Smooth muscle cell (in vitro differentiated cells): ENCODE measurements at regions not wholly inside any gene's neighbourhood (a gene's known extent, or its start where the extent isn't known, plus 50 kb on each side); places are given as distances from the start of the nearest gene placed in this dataset.
A peak's percentile ranks its signal among the peaks of the same experiment; 100 is the strongest.

Experiments used
- DNase-seq: peaks from one replicate; lab custom pipeline; 2025; ENCODE audit not compliant: unreplicated experiment; lab: John Stamatoyannopoulos, UW
- H2AFZ ChIP-seq: fragments of 200-600 bp; sonication (generic); 2 replicates; pipeline ENCODE4 v1.6.0; 2016; ENCODE audit warnings: antibody characterized with exemption, low read depth, mild to moderate bottlenecking
- H3F3A ChIP-seq: fragments of 200-600 bp; sonication (generic); 2 replicates; pipeline ENCODE4 v1.6.0; 2017; ENCODE audit warnings: antibody characterized with exemption, low read depth
- H3K27ac ChIP-seq: fragments of 200-600 bp; sonication (generic); 2 replicates; pipeline ENCODE4 v1.5.1; 2016; ENCODE audit warnings: low read depth, mild to moderate bottlenecking
- H3K27me3 ChIP-seq: fragments of 200-600 bp; sonication (generic); 2 replicates; pipeline ENCODE4 v1.6.1; 2016; ENCODE audit warnings: low read depth, mild to moderate bottlenecking
- H3K36me3 ChIP-seq: fragments of 200-600 bp; sonication (generic); 2 replicates; pipeline ENCODE4 v1.5.1; 2016; ENCODE audit warnings: low read depth
- H3K4me1 ChIP-seq: fragments of 200-600 bp; sonication (generic); 2 replicates; pipeline ENCODE4 v1.5.1; 2016; ENCODE audit warnings: low read depth
- H3K4me2 ChIP-seq: fragments of 200-600 bp; sonication (generic); 2 replicates; pipeline ENCODE4 v1.6.0; 2016; ENCODE audit warnings: mild to moderate bottlenecking
- H3K4me3 ChIP-seq: fragments of 200-600 bp; sonication (generic); 2 replicates; pipeline ENCODE4 v1.5.1; 2016; ENCODE audit warnings: mild to moderate bottlenecking
- H3K79me2 ChIP-seq: fragments of 200-600 bp; sonication (generic); 2 replicates; pipeline ENCODE4 v1.6.0; 2016; ENCODE audit warnings: low read depth, mild to moderate bottlenecking
- H3K9ac ChIP-seq: fragments of 200-600 bp; sonication (generic); 2 replicates; pipeline ENCODE4 v1.6.0; 2016; ENCODE audit warnings: low read depth
- H3K9me3 ChIP-seq: fragments of 200-600 bp; sonication (generic); replicated peaks from 2 replicates; pipeline ENCODE4 v1.5.1; 2016; ENCODE audit warnings: low read depth
- H4K20me1 ChIP-seq: fragments of 200-600 bp; sonication (generic); 2 replicates; pipeline ENCODE4 v1.6.0; 2016; ENCODE audit warnings: low read depth
- WGBS: methylation state at CpG from one replicate; pipeline ENCODE4 v1.1.7; 2016; ENCODE audit warnings: low lambda C conversion rate; 5-methylcytosine and 5-hydroxymethylcytosine counted together
- TF ChIP-seq, protein P1 (sequence below): fragments of 200-600 bp; sonication (generic); IDR thresholded peaks from 2 replicates; pipeline ENCODE4 v1.5.1; 2017; ENCODE audit warnings: borderline replicate concordance, mild to moderate bottlenecking, antibody characterized with exemption; ENCODE audit not compliant: insufficient read depth, poor library complexity, severe bottlenecking

DNA sequence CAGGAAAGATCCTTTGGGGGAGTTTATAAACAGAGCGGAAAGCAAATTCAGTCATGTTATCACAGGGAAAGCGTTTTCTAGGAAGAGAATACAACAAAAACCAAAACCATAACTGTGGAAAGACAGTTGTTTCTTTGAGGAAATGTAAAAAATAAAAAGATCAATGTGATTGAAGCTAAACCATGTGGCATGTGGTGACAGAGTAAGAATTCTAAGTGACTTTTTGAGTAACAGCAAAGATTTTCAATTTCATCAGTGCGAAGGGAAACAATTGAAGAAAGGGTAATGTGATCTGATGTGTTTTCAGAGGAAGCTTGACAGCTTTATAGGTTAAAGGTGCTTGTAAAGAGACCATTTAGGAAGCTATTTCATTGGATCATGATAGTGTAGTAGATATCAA, 575.9 kb upstream of the CHORDC1 start:
- TF ChIP-seq, protein P1, sequence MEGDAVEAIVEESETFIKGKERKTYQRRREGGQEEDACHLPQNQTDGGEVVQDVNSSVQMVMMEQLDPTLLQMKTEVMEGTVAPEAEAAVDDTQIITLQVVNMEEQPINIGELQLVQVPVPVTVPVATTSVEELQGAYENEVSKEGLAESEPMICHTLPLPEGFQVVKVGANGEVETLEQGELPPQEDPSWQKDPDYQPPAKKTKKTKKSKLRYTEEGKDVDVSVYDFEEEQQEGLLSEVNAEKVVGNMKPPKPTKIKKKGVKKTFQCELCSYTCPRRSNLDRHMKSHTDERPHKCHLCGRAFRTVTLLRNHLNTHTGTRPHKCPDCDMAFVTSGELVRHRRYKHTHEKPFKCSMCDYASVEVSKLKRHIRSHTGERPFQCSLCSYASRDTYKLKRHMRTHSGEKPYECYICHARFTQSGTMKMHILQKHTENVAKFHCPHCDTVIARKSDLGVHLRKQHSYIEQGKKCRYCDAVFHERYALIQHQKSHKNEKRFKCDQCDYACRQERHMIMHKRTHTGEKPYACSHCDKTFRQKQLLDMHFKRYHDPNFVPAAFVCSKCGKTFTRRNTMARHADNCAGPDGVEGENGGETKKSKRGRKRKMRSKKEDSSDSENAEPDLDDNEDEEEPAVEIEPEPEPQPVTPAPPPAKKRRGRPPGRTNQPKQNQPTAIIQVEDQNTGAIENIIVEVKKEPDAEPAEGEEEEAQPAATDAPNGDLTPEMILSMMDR: no peak
- no peak overlapping the region for H3K4me2 ChIP-seq
- H3K4me3 ChIP-seq: no peak overlapping the region
- H4K20me1 ChIP-seq: no peaks in the 10 kb centered on the region
- WGBS: 91% methylated on average over 3 of the region's 3 CpGs
- no peaks in the 10 kb centered on the region for H3K27me3 ChIP-seq
- H3K27ac ChIP-seq: no peak overlapping the region
- H2AFZ ChIP-seq: peak overlapping the region; percentile 18
- no peaks in the 10 kb centered on the region for H3K79me2 ChIP-seq
- no peak for DNase-seq
- H3K4me1 ChIP-seq: peaks cover 15% of the 10 kb centered on the region
- H3K36me3 ChIP-seq: no peaks in the 10 kb centered on the region
- H3K9me3 ChIP-seq: no peaks in the 10 kb centered on the region
- no peaks in the 10 kb centered on the region for H3F3A ChIP-seq
- H3K9ac ChIP-seq: no peak overlapping the region

DNA sequence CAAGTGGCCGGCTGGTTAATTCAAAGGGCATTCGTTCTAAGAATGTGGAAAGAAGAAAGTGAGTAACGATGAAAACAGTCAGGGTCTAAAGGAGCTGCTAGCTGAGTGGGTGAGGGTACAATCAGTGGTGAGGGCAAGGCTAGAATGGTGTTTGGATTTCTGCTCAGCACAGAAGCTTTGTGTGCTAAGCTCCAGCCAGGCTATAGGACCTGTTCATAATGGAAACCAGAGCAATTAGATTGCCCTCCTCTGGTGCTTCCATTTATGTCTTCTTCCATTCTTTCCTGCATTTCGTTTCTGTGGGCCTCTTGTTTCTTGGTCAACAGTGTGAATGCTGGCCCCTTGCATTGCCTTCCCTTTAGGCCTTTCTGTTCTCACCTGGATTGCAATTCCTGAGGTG, 572.9 kb upstream of the CHORDC1 start:
- H2AFZ ChIP-seq: no peak overlapping the region
- H3K27me3 ChIP-seq: no peaks in the 10 kb centered on the region
- H3K27ac ChIP-seq: no peak overlapping the region
- TF ChIP-seq, protein P1: no peak
- H3K9ac ChIP-seq: no peak overlapping the region
- no peaks in the 10 kb centered on the region for H3F3A ChIP-seq
- H3K79me2 ChIP-seq: no peaks in the 10 kb centered on the region
- no peaks in the 10 kb centered on the region for H4K20me1 ChIP-seq
- no peak for DNase-seq
- H3K4me3 ChIP-seq: no peak overlapping the region
- H3K9me3 ChIP-seq: no peaks in the 10 kb centered on the region
- 74% methylated on average over 4 of the region's 4 CpGs for WGBS
- peaks cover 15% of the 10 kb centered on the region for H3K4me1 ChIP-seq
- no peak overlapping the region for H3K4me2 ChIP-seq
- H3K36me3 ChIP-seq: no peaks in the 10 kb centered on the region

DNA sequence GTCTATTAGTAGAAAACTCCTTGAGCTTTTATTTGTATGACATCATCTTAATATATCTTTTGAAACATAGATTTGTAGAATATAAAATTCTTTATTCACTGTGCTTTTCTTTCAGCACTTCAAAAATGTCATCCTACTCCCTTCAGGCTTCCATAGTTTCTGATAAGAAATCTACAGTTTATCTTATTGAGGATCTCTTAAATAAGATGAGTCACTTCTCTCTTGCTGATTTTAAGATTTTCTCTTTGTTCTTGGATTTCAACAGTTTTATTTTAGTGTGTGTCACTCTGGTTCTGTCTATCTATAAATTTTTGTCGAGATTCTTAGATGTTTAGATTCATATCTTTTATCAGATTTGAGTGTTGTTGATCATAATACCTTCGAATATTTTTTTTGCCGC, 566.1 kb upstream of the CHORDC1 start:
- Histone ChIP-seq H2AFZ (no peak overlapping the region), H3K4me3 (no peak overlapping the region), H3K27me3 (no peaks in the 10 kb centered on the region), H3K4me2 (no peak overlapping the region), H3K4me1 (no peaks in the 10 kb centered on the region), H3K79me2 (no peaks in the 10 kb centered on the region), H3K9me3 (no peaks in the 10 kb centered on the region), H3K27ac (no peak overlapping the region), H3F3A (no peaks in the 10 kb centered on the region), H4K20me1 (no peaks in the 10 kb centered on the region), H3K9ac (no peak overlapping the region), H3K36me3 (no peaks in the 10 kb centered on the region)
- DNase-seq: no peak
- TF ChIP-seq, protein P1: no peak
- WGBS: 80% methylated on average over 3 of the region's 3 CpGs

DNA sequence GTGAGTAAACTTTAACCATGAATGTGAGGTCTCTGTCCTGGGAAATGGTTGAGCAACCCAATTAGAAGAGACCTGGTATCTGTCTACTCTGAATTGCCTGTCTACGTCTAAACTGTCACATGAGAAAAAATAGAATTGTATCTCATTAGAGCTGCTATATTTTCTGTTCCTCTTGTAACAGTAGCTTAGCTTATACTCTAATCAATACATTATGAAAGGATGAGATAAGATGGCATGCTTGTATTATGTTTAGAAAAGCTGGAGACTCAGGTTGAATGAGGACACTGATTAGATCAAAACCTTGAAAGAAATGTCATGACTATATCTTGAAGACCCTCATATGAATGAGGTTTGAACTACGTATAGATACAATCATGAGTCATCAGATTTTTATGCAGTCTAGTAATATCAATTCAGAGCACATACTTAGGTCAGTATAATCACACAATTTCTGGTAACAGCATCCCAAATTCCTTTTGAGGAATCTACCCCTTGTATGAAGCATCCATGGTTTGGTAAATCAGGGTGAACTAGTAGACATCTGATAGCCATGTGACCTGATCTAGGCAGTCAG, 561.5 kb upstream of the CHORDC1 start:
- H3K4me1 ChIP-seq: no peaks in the 10 kb centered on the region
- no peak overlapping the region for H3K4me3 ChIP-seq
- H3K9ac ChIP-seq: no peak overlapping the region
- no peaks in the 10 kb centered on the region for H3K79me2 ChIP-seq
- no peaks in the 10 kb centered on the region for H3F3A ChIP-seq
- TF ChIP-seq, protein P1: no peak
- H3K27ac ChIP-seq: no peak overlapping the region
- H3K36me3 ChIP-seq: no peaks in the 10 kb centered on the region
- 81% methylated on average over 2 of the region's 2 CpGs for WGBS
- H3K9me3 ChIP-seq: no peaks in the 10 kb centered on the region
- no peak overlapping the region for H2AFZ ChIP-seq
- no peaks in the 10 kb centered on the region for H3K27me3 ChIP-seq
- DNase-seq: no peak
- H3K4me2 ChIP-seq: no peak overlapping the region
- no peaks in the 10 kb centered on the region for H4K20me1 ChIP-seq
